Brain microvascular endothelial cell (primary cell): ENCODE measurements at regions not wholly inside any gene's neighbourhood (a gene's known extent, or its start where the extent isn't known, plus 50 kb on each side); places are given as distances from the start of the nearest gene placed in this dataset.

Experiments
- DNase-seq: peaks from one replicate; pipeline ENCODE4 v3.0.0-alpha.2; 2020
- H3K27ac ChIP-seq: fragments of 250-450 bp; sonication (Bioruptor Pico); 2 replicates; pipeline ENCODE4 v1.5.1; 2020; ENCODE audit warnings: mild to moderate bottlenecking, moderate library complexity
- H3K27me3 ChIP-seq: fragments of 250-450 bp; sonication (Bioruptor Pico); replicated peaks from 2 replicates; pipeline ENCODE4 v1.5.1; 2020; ENCODE audit warnings: mild to moderate bottlenecking
- H3K36me3 ChIP-seq: fragments of 250-450 bp; sonication (Bioruptor Pico); replicated peaks from 2 replicates; pipeline ENCODE4 v1.5.1; 2020; ENCODE audit warnings: mild to moderate bottlenecking
- H3K4me3 ChIP-seq: 2 replicates; pipeline ENCODE4 v1.5.1; 2011; ENCODE audit warnings: low read depth, mild to moderate bottlenecking, control low read depth, low read length, moderate library complexity
- CTCF ChIP-seq: IDR thresholded peaks from 2 replicates; pipeline ENCODE4 v1.5.1; 2011; ENCODE audit warnings: low read depth, mild to moderate bottlenecking, moderate library complexity, low read length, control low read depth, inconsistent platforms; ENCODE audit errors: missing control alignments
- in situ Hi-C: cut with HindIII; loops from 2 replicates; pipeline ENCODE4 v1.10.0; 2017; ENCODE audit warnings: low sequenced_read_pairs, low pct_ligation_motif_present

- in situ Hi-C loops = no loop called here
- H3K36me3 ChIP-seq = no peaks in the 10 kb centered on the region
- no peak for TF ChIP-seq CTCF
- DNase-seq = no peak
- no peak overlapping the region for H3K4me3 ChIP-seq
- no peaks in the 10 kb centered on the region for H3K27me3 ChIP-seq
- H3K27ac ChIP-seq = no peak overlapping the region
These were observed 520.0 kb upstream of the C9orf72 start for GRCh38 chr9:28092981-28093936.

- DNase-seq = no peak
- no peaks in the 10 kb centered on the region for H3K36me3 ChIP-seq
- H3K27me3 ChIP-seq = no peaks in the 10 kb centered on the region
- H3K4me3 ChIP-seq = no peak overlapping the region
- no peak for TF ChIP-seq CTCF
- in situ Hi-C loops = no loop called here
- H3K27ac ChIP-seq = no peak overlapping the region
These were observed 528.2 kb upstream of the C9orf72 start for GRCh38 chr9:28101509-28101908.

DNA sequence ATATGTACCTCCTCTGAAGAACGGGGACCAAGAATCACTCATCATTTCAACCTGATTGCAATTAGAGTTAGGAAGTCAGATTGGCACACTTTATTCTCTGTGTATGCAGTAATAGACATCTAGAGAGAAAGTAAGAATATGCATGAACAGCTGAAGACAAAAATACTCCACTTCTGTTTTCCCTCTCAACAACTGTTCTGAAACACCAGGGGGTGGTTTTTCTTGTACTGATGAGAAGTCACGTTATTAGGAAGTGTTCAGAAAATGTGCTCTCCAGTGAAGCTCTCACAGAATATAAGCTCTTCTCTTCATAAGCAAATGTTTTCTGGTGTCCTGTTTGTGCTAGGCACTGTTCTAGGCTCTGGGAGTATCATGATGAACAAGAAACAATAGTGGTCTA is 531.7 kb upstream of the C9orf72 start:
- no peak for DNase-seq
- no peaks in the 10 kb centered on the region for H3K36me3 ChIP-seq
- no peak for TF ChIP-seq CTCF

DNA sequence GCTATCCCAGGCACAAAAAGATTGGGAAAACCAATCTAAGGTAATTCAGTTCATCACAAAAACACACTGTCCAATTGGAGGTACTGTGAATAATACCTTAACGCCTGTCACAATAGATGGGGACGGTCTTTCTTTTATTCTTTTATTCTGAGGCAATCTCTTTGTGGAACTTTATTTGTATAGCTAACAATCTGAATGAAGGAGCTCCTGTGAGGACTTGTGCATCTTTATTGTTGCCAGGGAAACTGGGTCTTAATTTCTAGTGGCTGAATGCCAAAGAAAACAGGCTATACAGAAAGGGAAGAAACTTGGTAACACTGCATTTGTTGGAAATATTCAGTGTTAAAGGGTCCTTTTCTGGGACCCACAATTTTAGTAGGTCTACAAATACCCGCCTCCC is 546.9 kb upstream of the C9orf72 start:
- no peak for TF ChIP-seq CTCF
- in situ Hi-C loops = no loop called here

More for the DNA sequence above, 531.7 kb upstream of the C9orf72 start:
- Histone ChIP-seq H3K27ac (no peak overlapping the region), H3K4me3 (no peak overlapping the region), H3K27me3 (no peaks in the 10 kb centered on the region)
- in situ Hi-C loops = no loop called here

GRCh38 chr9:28120626-28121025 is 547.3 kb upstream of the C9orf72 start:
- Histone ChIP-seq H3K27ac (no peak overlapping the region), H3K27me3 (no peaks in the 10 kb centered on the region), H3K4me3 (no peak overlapping the region), H3K36me3 (no peaks in the 10 kb centered on the region)
- DNase-seq = no peak
- TF ChIP-seq CTCF = no peak
- in situ Hi-C loops = no loop called here

More for the DNA sequence above, 546.9 kb upstream of the C9orf72 start:
- no peaks in the 10 kb centered on the region for H3K27me3 ChIP-seq
- no peaks in the 10 kb centered on the region for H3K36me3 ChIP-seq
- no peak overlapping the region for H3K27ac ChIP-seq
- no peak for DNase-seq
- H3K4me3 ChIP-seq = no peak overlapping the region
